GM18499 (cell line): ENCODE measurements at regions not wholly inside any gene's neighbourhood (a gene's known extent, or its start where the extent isn't known, plus 50 kb on each side); places are given as distances from the start of the nearest gene placed in this dataset.

ENCODE experiments used
- ATAC-seq: cut with Tn5 transposase; IDR thresholded peaks from one replicate; pipeline ENCODE4 v1.9.1; 2021; ENCODE audit warnings: moderate number of reproducible peaks; ENCODE audit not compliant: insufficient read depth, unreplicated experiment

DNA sequence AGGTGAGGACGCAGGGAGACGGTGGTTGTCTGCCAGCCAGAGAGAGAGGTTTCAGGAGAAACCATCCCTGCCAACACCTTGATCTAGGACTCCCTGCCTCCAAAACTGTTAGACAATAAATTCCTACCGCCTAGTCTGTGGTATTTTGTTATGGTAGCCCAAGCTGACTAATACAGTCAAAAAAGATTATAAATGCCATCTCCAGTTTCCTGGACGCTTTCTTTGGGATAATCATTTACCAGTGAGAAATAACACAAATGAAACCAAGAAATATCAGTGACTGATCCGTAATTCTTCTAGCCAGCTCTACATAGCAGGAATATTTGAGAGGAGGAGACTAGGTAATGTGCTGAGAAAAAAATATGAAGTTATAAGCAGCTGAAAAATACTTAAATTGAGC, 707.8 kb upstream of the LMCD1 start:
- no peak for ATAC-seq

DNA sequence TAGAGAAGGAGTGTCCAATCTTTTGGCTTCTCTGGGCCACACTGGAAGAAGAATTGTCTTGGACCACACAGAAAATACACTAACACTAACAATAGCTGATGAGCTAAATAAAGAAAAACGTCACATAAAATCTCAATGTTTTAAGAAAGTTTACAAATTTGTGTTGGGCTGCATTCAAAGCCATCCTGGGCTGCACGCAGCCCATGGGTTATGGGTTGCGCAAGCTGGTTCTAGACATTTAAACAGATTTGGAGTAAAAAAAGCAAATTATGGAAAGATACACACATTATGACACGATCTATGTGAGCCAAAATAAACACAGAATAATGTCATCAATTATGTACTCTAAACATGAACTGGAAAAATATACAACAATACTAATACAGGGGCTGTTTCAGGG, 703.3 kb upstream of the LMCD1 start:
- no peak for ATAC-seq

DNA sequence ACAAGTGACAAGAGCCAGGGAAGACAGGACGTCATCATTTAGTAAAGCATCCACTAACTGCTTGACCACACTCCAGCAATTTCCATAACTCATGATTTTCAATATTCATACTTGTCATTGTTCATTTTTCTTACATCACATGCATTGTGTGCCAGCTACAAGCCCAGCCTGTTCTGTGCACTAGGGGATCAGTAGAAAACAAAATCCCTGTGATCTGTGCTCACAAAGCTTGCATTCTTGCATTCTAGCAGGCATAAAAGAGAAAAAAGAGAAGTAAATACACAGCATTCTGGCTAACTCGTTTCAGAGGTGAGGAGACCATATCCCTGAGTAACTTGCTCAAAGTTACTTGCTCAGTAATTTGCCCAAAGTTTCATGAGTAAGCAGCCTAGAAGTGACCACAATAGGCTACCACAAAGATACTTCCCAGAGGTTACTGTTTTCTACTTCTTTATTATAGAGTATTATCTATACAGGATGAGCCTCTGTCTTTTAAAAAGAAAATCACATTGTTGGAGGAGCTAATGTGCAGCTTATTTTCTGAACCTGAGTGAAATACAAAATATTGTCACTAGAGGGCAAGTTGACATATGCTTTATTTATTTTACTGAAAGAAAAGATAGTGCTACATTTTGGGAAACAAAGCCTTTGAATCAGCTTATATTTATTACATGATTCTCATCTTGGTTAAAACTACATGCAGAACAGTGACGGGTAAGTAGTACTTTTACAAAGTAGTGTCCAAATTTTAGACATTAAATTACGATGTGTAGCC, 701.4 kb upstream of the LMCD1 start:
- no peak for ATAC-seq

DNA sequence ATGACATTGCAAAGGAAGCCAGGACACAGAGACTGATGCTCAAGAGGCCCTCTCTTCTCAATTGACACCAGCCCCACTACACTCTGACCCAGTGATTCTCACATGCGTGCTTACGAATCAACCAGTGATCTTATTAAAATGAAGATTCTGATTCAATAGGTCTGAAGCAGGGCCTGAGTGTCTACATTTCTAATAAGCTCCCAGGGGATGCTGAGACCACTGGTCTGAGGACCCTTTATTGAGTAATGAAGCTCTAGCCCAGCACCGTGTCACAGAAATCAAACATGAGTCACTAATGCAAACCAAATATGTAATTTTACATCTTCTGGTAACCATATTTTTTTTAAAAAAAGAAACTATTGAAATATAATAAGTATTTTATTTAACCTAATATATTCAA, 689.1 kb upstream of the LMCD1 start:
- ATAC-seq, result no peak

DNA sequence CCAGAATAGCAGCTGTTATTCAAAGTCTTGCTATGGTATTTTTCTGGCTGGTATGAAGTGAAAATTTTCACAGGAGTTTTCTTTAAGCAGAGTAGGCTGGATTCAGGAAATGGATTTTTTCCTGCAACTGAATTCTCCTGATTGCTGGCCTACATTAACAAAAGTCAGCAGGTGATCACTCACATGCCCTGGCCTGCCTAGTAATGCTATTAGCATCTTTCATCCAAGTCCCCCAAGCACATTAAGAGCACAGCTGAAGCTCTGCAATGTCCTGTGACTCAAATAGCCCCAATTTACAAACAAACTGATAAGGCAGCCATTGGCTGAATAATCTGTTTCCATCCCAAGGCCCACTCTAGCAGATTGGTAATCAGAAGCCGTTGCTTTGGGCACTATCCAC, 688.3 kb upstream of the LMCD1 start:
- ATAC-seq, result no peak

DNA sequence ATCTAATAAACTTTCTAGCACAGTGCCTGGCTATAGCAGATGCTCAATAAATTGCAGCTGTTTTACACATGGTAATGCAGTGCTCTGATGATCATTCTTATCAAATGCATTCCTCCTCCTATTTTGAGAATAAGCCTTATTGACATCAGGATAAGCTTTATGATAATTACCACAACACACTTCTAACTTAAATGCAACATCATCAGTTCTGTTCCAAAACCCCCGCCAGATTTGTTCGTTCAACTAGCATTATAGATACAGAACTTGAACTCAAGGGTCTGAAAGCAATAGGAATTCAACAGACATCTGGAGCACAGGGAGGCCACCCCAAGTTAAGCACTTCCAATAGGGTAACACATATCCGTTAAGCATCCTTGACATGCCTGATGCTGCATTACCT, 684.4 kb upstream of the LMCD1 start:
- no peak for ATAC-seq

DNA sequence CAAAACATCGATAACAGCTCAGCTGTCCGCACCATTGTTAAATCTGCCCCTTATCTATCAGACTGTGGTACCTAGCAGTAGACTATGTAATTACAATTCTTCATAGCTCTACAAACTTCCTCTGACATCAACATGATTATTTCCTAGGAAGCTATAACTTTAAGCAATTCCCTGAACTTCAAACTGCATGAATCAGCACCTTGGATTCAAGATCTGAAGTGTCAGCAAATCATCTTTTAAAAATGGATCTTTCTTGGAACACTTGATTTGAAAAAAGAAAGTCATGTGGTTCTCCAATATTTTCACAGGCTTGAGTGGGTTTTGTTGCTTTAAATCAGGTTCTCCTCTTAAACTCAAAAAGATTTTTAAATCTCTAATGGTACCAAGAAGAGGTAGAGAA, 680.7 kb upstream of the LMCD1 start:
- no peak for ATAC-seq

DNA sequence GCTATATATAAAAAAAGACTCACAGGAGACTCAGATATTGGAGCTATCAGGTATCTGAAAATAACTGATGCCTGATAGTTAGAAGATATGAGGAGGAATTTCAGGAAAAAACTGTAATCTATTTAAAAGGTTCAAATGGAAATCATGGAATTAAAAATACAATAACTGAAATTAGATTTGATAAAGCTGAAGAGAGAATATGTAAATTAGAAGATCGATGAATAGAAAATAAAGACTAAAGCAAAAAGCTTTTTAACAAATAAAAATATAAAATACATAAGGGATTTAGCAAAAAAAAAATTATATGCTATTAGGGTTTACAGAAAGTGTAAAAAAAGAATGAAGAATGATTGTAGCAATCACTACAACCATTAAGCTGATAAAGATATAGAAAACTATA, 679.8 kb upstream of the LMCD1 start:
- no peak for ATAC-seq

DNA sequence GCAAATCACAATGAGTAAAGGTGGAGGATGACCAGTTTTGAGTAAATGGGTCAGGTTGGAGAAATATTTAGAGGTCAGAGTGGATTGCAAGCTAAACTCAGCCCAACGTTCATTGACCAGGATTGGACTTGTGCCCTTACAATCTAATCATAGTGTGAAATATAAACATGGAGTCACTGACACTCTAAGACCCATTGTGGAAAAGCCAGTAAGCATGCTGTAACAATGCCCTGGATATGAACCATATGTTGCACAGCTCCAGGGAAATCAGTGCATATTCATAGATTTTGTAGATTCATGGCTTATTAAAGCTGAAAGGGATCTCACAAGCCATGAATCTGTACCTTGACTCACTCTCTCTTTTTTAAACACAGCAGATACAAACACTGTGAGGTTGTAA, 660.2 kb upstream of the LMCD1 start:
- no peak for ATAC-seq

DNA sequence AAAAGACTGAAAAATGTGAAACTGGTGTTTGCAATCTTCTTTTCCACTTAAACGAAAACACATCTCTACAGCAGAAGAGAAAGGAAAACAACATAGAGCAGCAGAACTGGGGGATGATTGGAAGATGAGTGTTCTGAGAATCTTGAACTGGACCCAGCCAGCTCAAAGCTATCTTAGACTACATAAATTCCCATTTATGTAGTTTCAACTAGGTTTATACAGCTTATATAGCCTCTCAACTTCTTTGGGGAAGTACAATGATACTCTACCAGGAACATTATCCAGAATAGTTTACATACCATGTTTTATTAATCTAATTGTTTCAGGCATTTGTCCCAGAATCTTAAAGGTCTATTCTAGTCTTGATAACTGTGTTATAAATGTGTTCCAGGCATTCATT, 658.2 kb upstream of the LMCD1 start:
- ATAC-seq, result no peak

DNA sequence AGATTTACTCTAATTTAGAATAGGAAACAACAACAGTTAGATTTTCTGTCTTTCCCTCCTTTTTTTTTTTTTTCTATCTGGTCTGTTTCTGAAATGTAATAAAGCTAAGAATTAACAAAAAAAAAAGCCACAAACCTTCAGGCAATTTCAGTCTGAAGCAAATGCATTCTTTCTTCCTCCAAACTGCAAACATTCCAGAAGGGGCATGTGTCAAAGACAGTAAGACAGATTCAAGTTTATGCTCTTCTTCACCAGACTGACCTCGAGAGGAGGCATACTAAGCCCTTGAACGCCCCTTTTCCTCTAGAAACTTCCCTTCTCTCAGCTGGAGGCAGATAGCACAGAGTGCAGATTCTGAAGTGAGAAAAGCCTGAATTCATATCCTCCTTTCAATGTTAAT, 654.6 kb upstream of the LMCD1 start:
- ATAC-seq, result no peak

DNA sequence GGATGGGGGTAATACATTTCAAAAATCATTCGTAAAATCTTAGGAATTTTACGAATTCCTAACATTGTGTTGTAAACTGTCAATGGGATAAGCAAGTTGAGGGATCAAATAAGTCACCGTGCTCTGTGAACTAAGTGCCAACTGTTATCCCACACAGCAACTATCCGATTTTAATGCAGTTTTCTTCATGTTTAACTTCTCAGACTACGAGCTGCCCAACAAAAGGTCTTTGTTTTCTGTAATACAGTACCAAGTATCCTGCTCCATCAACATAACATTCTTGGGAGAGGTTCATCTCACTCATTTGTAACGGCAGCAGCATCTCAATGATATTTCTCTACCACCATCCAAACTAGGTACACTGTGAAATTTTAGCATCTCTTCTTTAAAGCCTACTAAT, 654.1 kb upstream of the LMCD1 start:
- no peak for ATAC-seq

DNA sequence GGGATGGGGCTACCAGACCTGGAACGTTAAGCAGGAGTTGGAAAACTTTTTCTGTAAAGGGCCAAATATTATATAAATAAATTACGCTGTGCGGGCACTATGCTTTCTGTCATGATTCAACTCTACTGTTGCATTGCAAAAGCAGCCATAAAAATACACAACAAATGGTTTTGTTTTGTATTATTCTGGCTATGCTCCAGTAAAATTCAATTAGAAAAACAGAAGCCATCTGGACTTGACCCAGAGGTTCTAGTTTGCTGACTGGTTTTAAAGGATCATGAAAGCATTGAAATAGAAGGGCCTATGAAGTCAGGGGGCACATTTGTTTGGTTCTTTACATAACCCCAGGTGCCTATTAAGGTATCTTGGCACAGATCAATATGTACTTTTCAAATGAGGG, 647.4 kb upstream of the LMCD1 start:
- no peak for ATAC-seq

DNA sequence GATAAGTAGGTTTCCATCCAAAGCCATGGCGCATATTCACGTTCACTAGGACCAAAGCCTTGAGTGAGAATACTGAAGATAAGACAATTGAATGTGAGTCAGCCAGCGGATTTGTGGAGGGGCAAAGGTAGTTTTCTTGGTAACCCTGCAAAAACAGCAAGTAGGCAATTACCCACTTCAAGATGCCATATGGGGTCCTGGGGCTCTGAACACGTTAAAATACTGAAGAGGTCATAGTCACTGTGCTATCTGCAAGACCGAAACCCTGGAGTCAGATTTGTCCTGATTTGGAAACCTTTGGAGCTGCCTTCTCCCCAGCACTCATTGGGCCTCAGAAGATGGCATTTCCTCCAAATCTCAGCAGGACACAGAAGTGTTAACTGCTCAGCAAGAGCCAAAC, 646.9 kb upstream of the LMCD1 start:
- ATAC-seq, result no peak

DNA sequence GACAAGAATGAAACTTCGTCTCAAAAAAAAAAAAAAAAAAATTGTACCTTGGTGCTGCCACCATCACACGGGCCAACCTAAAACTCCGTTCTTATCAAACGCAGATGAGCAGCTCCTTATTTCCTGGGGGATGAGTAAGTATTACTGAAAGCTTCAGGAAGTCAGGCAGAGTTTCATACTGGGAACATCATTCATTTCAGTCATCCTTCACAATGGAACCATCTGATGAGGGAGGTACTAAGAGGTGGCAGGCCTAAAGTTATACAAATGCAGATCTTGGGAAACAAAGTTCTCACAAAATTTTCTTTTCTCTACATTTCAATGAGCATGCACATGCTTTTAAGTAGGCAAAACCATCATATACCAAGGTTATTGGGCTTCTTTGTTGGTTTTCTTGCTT, 636.0 kb upstream of the LMCD1 start:
- no peak for ATAC-seq

DNA sequence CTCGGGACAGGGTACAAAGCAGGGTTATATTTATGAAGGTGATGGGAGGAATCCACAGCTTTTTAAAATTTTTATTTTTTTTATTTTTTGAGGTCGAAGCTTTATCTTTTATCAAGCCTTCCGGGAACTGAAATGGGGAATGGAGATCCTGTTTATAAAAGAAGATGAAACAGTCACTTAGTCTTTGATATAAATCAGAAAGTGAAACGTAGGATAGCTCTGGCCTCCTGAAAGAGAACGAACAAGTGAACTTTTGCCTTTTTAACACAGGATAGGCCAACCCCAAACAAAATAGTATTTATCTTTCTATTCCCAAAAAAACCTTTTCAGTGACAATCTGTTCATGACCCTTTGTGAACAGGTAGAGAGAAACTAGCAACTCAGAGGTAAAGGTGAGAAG, 634.0 kb upstream of the LMCD1 start:
- no peak for ATAC-seq

DNA sequence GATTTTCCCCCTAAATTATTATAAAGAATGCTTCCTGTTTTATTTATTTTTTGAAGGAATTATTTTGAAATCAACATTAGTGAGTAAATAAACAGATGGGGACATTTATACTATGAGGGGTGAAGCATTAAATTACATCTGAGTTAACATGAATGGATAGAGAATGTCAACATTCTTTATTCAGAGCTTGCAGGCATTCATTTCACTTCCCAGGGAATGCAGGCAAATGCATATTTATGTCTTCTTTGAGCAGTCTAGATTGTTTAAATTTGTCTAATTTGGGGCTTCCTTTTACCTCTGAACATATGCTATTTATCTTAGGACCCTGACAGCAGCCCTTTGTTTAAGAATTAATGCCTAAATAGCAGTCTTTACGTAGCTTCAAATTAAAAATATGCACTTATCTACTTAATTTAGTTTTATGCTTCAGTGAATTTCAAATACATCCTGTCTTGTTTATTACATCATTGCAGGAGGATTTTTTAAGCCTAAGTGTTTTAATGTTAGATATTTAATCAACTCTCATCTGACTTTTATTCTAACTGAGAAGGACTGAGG, 630.5 kb upstream of the LMCD1 start:
- no peak for ATAC-seq

DNA sequence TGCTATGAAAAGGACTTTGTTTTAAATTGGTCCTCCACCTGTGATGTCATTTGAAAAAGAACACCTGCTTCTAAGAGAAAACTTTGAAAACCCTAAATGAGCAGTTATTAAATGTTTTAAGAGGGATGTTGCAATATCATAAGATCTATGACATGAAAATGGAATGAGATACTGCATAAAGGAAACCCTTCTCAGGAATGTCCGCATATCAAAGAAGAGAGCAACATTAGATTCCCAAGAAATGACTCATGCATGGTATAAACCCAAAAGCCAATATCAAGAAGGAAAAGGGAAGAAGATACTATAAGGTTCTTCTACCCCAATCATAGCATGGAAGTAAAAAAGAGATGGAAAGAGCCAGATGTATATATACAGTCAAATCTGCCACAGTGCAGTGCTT, 627.5 kb upstream of the LMCD1 start:
- ATAC-seq, result no peak

DNA sequence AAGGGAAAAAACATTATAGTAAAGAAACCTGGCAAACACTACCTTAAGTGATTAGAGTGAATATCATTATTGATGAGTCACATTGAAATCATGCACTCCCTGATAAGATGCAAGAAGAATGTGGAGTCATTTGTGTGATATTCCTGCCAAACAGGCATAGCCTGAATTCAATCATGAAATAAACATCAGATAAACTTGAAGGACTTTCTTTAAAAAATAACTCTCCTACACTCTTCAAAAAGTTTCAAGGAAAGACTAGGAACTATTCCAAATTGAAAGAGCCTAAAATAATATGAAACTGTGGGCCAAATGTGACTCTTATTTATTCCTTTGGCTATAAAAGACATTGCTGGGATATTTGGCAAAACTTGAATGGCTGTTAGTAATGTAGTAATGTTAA, 625.7 kb upstream of the LMCD1 start:
- no peak for ATAC-seq

DNA sequence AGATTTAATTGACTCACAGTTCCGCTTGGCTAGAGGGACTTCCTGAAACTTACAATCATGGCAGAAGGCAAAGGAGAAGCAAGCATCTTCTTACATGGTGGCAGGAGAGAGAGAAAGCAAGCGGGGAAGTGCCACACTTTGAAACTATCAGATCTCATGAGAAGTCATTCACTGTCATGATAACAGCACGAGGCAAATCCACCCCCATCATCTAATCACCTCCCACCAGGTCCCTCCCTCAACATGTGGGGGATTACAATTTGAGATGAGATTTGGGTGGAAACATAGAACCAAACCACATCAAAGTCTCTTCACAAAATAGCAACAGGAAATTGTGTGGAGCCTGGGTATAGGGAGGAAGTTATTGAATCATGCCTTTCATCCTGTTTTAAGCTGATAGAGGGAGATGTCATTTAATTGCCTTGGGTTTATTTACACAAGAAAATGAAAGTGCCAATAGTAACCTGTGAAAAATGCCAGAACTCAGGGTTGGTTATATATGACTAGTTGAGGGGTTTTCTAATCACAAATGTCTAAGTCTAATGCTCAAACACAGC, 624.8 kb upstream of the LMCD1 start:
- no peak for ATAC-seq

DNA sequence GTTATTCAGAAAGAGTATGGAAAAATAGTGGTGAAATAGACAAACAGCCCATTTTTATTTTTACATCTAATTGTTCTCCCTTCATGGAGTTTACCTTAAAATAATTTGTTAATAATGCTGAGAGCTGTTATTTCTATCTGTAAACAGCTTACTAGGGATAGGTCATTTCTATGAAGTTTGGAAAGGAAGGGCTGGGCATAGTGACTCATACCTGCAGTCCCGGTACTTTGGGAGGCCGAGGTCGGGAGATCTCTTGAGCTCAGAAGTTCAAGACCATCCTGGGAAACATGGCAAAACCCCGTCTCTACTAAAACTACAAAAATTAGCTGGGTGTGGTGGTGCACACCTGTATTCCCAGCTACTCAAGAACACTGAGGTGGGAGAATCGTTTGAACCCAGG, 624.3 kb upstream of the LMCD1 start:
- ATAC-seq, result no peak

DNA sequence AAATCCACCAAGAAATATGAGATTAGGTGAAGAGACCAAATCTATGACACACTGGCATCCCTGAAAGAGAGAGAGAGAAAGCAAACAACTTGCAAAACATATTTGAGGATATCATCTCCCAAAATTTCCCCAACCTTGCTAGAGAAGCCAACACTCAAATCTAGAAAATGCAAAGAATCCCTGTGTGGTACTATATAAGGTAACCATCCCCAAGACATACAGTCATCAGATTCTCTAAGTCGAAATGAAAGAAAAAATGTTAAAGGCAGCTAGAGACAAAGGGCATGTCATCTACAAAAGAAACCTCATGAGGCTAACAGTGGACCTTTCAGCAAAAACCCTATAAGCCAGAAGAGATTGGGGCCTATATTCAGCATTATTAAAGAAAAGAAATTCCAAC, 622.1 kb upstream of the LMCD1 start:
- ATAC-seq, result no peak
